ENCODE measurements at regions not wholly inside any gene's neighbourhood (a gene's known extent, or its start where the extent isn't known, plus 50 kb on each side); places are given as distances from the start of the nearest gene placed in this dataset.

- no peaks in the 10 kb centered on the region for H3K27me3 ChIP-seq (ENCODE audit: control insufficient read depth in 2 of 2, insufficient read depth in 2 of 2, low read length in 2 of 2)
- BruUV-seq (replicated peaks) = TSS peak; percentile 27
- intact Hi-C loops (cut with micrococcal nuclease) (no loop called here), dilution Hi-C loops (cut with MboI; ENCODE audit: extremely low pct_ligation_motif_present, low sequenced_read_pairs) (no loop called here)
- DNase-seq (ENCODE audit: low read depth, low spot score) (no peak), FAIRE-seq (no peak)
- TF ChIP-seq POLR2AphosphoS5 (IDR thresholded peaks at IDR 0.05; ENCODE audit: insufficient read depth, low read depth, low read length) (no peak), FOS (IDR thresholded peaks at IDR 0.05; ENCODE audit: borderline replicate concordance, insufficient read depth, low read length) (no peak), EZH2 (IDR thresholded peaks at IDR 0.05; ENCODE audit: borderline replicate concordance, low read depth, low read length, severe bottlenecking) (no peak), CTCF (IDR thresholded peaks at IDR 0.05; ENCODE audit: extremely low read depth in 1 of 2, insufficient read depth in 1 of 2, low read depth in 1 of 2, low read length in 2 of 2) (no peak), GATA2 (IDR thresholded peaks at IDR 0.05; ENCODE audit: insufficient read depth, insufficient read length, low read depth, low read length) (no peak), JUN (IDR thresholded peaks at IDR 0.05; ENCODE audit: borderline replicate concordance, insufficient read depth, insufficient read length, low read depth) (no peak), MYC (IDR thresholded peaks at IDR 0.05; ENCODE audit: low read depth, low read length) (no peak), POLR2A (IDR thresholded peaks at IDR 0.05; ENCODE audit: low read depth, low read length) (no peak)
- TF ChIP-seq, protein P1, sequence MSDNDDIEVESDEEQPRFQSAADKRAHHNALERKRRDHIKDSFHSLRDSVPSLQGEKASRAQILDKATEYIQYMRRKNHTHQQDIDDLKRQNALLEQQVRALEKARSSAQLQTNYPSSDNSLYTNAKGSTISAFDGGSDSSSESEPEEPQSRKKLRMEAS (IDR thresholded peaks at IDR 0.05; ENCODE audit: insufficient read depth, insufficient read length) = no peak
- H3K27ac ChIP-seq (ENCODE audit: insufficient read depth, low read depth, low read length) = no peak overlapping the region
- H3K9me1 ChIP-seq (replicated peaks; ENCODE audit: control insufficient read depth, extremely low read depth, insufficient read depth, low read length) = no peaks in the 10 kb centered on the region
- H3K4me1 ChIP-seq (ENCODE audit: control insufficient read depth, extremely low read depth, insufficient read depth, low read length) = peaks cover 9% of the 10 kb centered on the region
- no peak overlapping the region for H3K9ac ChIP-seq (replicated peaks; ENCODE audit: extremely low read depth, insufficient read depth, low read length)
- no peak overlapping the region for H2AFZ ChIP-seq (ENCODE audit: low read depth, low read length)
- H3K9me3 ChIP-seq (replicated peaks; ENCODE audit: control insufficient read depth, insufficient read depth, low read length) = no peaks in the 10 kb centered on the region
- no peak overlapping the region for H3K4me3 ChIP-seq (replicated peaks in 1 of 3; ENCODE audit: insufficient read depth in 1 of 3, low read depth in 1 of 3, low read length in 3 of 3)
- peaks cover 30 to 61% of the 10 kb centered on the region in 2 experiments for H3K36me3 ChIP-seq (ENCODE audit: control insufficient read depth in 2 of 2, extremely low read depth in 1 of 2, insufficient read depth in 2 of 2, low read length in 2 of 2)
- H3K4me2 ChIP-seq (ENCODE audit: insufficient read depth, low read length) = no peak overlapping the region
- H4K20me1 ChIP-seq (replicated peaks; ENCODE audit: control insufficient read depth, extremely low read depth, insufficient read depth, low read length) = no peaks in the 10 kb centered on the region
- ChIA-PET POLR2A (no interaction called here), CTCF (interaction anchor here (0.9 to 6.6 kb wide), 4 partner anchors 14 to 44 kb away, joined by 3 to 42 read pairs (median 3); no protein-coding TSS in a partner anchor)
- H3K79me2 ChIP-seq (ENCODE audit: control insufficient read depth, insufficient read depth, low read length) = peaks cover 4% of the 10 kb centered on the region
Observed at GRCh38 chr2:196318517-196319377, 147.4 kb upstream of the STK17B start.

All from endothelial cell of umbilical vein (primary cell).